SK-N-SH treated with all-trans-retinoic acid at 6 μM for 48 hours (cell line): ENCODE measurements at regions not wholly inside any gene's neighbourhood (a gene's known extent, or its start where the extent isn't known, plus 50 kb on each side); places are given as distances from the start of the nearest gene placed in this dataset.

Experiments used
- ATAC-seq: fragments of 200-7000 bp; cut with Tn5 transposase; 3 replicates; pipeline ENCODE4 v1.9.1; 2020; ENCODE audit warnings: mild to moderate bottlenecking, moderate library complexity
- ARNTL ChIP-seq: fragments of 450-650 bp; formaldehyde crosslinking; IDR thresholded peaks from 2 replicates; pipeline ENCODE4 v1.5.0; 2020; ENCODE audit warnings: low read depth, mild to moderate bottlenecking, moderate library complexity, borderline replicate concordance
- BACH2 ChIP-seq: fragments of 250-450 bp; sonication (Bioruptor Pico); IDR thresholded peaks from 2 replicates; pipeline ENCODE4 v1.9.0; 2021; ENCODE audit warnings: mild to moderate bottlenecking, borderline replicate concordance
- CSDC2 ChIP-seq: fragments of 250-450 bp; sonication (Bioruptor Pico); IDR thresholded peaks from 2 replicates; pipeline ENCODE4 v1.5.0; 2020; ENCODE audit warnings: mild to moderate bottlenecking, moderate library complexity
- ESRRG ChIP-seq: fragments of 250-450 bp; sonication (Bioruptor Pico); IDR thresholded peaks from 2 replicates; pipeline ENCODE4 v1.6.1; 2021; ENCODE audit warnings: mild to moderate bottlenecking
- GLIS3 ChIP-seq: fragments of 250-450 bp; sonication (Bioruptor Pico); IDR thresholded peaks from 2 replicates; pipeline ENCODE4 v1.5.0; 2020; ENCODE audit warnings: mild to moderate bottlenecking, moderate library complexity
- OSR1 ChIP-seq: fragments of 250-450 bp; sonication (Bioruptor Pico); IDR thresholded peaks from 2 replicates; pipeline ENCODE4 v1.8.0; 2022; ENCODE audit warnings: moderate library complexity, mild to moderate bottlenecking, inconsistent platforms
- PPARA ChIP-seq: fragments of 250-450 bp; sonication (Bioruptor Pico); IDR thresholded peaks from 2 replicates; pipeline ENCODE4 v1.5.0; 2020; ENCODE audit warnings: mild to moderate bottlenecking, borderline replicate concordance
- RARB ChIP-seq: fragments of 250-450 bp; sonication (Bioruptor Pico); IDR thresholded peaks from 2 replicates; pipeline ENCODE4 v1.8.0; 2021; ENCODE audit warnings: mild to moderate bottlenecking, moderate library complexity
- SNAI2 ChIP-seq: fragments of 250-450 bp; sonication (Bioruptor Pico); IDR thresholded peaks from 2 replicates; pipeline ENCODE4 v1.5.0; 2020; ENCODE audit warnings: mild to moderate bottlenecking, moderate library complexity
- TCF4 ChIP-seq: fragments of 250-450 bp; sonication (Bioruptor Pico); IDR thresholded peaks from 2 replicates; pipeline ENCODE4 v1.8.0; 2021; ENCODE audit warnings: mild to moderate bottlenecking, moderate library complexity, borderline replicate concordance
- TOX ChIP-seq: fragments of 250-450 bp; sonication (Bioruptor Pico); IDR thresholded peaks from 2 replicates; pipeline ENCODE4 v1.8.0; 2021; ENCODE audit warnings: mild to moderate bottlenecking, moderate library complexity, borderline replicate concordance
- ZC3H10 ChIP-seq: fragments of 250-450 bp; sonication (Bioruptor Pico); IDR thresholded peaks from 2 replicates; pipeline ENCODE4 v1.5.1; 2021; ENCODE audit warnings: mild to moderate bottlenecking, moderate library complexity
- ZFP3 ChIP-seq: fragments of 250-450 bp; sonication (Bioruptor Pico); IDR thresholded peaks from 2 replicates; pipeline ENCODE4 v1.5.0; 2020; ENCODE audit warnings: mild to moderate bottlenecking, moderate library complexity
- ZFP30 ChIP-seq: fragments of 450-650 bp; formaldehyde crosslinking; IDR thresholded peaks from 2 replicates; pipeline ENCODE4 v1.5.0; 2022; ENCODE audit warnings: mild to moderate bottlenecking, moderate library complexity
- ZNF565 ChIP-seq: fragments of 450-650 bp; formaldehyde crosslinking; conservative IDR thresholded peaks from 2 replicates; pipeline ENCODE4 v1.5.0; 2020; ENCODE audit warnings: low read depth, mild to moderate bottlenecking, moderate library complexity
- ZNF70 ChIP-seq: fragments of 450-650 bp; formaldehyde crosslinking; IDR thresholded peaks from 2 replicates; pipeline ENCODE4 v1.5.0; 2020; ENCODE audit warnings: mild to moderate bottlenecking, moderate library complexity
- ZNF8 ChIP-seq: fragments of 450-650 bp; formaldehyde crosslinking; IDR thresholded peaks from 2 replicates; pipeline ENCODE4 v1.5.0; 2020; ENCODE audit warnings: mild to moderate bottlenecking, moderate library complexity
- TF ChIP-seq, protein P1 (sequence below): fragments of 250-450 bp; sonication (Bioruptor Pico); IDR thresholded peaks from 2 replicates; pipeline ENCODE4 v1.5.0; 2020; ENCODE audit warnings: mild to moderate bottlenecking, moderate library complexity
- TF ChIP-seq, protein P2 (sequence below): fragments of 250-450 bp; sonication (Bioruptor Pico); IDR thresholded peaks from 2 replicates; pipeline ENCODE4 v1.8.0; 2020; ENCODE audit warnings: mild to moderate bottlenecking, moderate library complexity, borderline replicate concordance
- TF ChIP-seq, protein P3 (sequence below): fragments of 250-450 bp; sonication (Bioruptor Pico); IDR thresholded peaks from 2 replicates; pipeline ENCODE4 v1.8.0; 2021; ENCODE audit warnings: low read depth, mild to moderate bottlenecking, moderate library complexity, borderline replicate concordance
- TF ChIP-seq, protein P4 (sequence below): fragments of 250-450 bp; sonication (Bioruptor Pico); IDR thresholded peaks from 2 replicates; pipeline ENCODE4 v1.5.1; 2021; ENCODE audit warnings: mild to moderate bottlenecking, moderate library complexity
- TF ChIP-seq, protein P5 (sequence below): fragments of 250-450 bp; sonication (Bioruptor Pico); IDR thresholded peaks from 2 replicates; pipeline ENCODE4 v1.5.1; 2020; ENCODE audit warnings: low read depth, mild to moderate bottlenecking, moderate library complexity

DNA sequence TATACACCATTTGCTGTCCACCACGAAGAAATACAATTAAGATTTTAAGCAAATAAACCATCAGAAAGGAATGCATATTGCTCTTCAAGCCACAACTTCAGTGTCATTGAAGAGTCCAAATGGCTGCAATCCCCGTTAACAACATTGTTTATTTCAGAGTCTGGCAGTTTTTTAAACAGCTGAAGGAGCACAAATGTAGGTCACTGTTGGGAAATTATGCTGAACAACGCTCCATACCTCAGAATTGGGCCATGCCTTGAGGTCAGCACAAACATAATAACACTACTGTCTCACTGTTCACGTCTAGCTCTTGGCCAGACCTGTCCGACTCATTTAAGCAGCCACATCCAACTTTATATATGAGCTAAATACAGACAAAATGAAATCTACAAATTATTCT is 453.9 kb upstream of the GHITM start:
- TF ChIP-seq, protein P1, sequence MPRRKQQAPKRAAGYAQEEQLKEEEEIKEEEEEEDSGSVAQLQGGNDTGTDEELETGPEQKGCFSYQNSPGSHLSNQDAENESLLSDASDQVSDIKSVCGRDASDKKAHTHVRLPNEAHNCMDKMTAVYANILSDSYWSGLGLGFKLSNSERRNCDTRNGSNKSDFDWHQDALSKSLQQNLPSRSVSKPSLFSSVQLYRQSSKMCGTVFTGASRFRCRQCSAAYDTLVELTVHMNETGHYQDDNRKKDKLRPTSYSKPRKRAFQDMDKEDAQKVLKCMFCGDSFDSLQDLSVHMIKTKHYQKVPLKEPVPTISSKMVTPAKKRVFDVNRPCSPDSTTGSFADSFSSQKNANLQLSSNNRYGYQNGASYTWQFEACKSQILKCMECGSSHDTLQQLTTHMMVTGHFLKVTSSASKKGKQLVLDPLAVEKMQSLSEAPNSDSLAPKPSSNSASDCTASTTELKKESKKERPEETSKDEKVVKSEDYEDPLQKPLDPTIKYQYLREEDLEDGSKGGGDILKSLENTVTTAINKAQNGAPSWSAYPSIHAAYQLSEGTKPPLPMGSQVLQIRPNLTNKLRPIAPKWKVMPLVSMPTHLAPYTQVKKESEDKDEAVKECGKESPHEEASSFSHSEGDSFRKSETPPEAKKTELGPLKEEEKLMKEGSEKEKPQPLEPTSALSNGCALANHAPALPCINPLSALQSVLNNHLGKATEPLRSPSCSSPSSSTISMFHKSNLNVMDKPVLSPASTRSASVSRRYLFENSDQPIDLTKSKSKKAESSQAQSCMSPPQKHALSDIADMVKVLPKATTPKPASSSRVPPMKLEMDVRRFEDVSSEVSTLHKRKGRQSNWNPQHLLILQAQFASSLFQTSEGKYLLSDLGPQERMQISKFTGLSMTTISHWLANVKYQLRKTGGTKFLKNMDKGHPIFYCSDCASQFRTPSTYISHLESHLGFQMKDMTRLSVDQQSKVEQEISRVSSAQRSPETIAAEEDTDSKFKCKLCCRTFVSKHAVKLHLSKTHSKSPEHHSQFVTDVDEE (CRISPR knock-in tag): no peak
- TF ChIP-seq TCF4 (no peak), ESRRG (no peak), TOX (CRISPR knock-in tag) (no peak)
- no peak for ATAC-seq

DNA sequence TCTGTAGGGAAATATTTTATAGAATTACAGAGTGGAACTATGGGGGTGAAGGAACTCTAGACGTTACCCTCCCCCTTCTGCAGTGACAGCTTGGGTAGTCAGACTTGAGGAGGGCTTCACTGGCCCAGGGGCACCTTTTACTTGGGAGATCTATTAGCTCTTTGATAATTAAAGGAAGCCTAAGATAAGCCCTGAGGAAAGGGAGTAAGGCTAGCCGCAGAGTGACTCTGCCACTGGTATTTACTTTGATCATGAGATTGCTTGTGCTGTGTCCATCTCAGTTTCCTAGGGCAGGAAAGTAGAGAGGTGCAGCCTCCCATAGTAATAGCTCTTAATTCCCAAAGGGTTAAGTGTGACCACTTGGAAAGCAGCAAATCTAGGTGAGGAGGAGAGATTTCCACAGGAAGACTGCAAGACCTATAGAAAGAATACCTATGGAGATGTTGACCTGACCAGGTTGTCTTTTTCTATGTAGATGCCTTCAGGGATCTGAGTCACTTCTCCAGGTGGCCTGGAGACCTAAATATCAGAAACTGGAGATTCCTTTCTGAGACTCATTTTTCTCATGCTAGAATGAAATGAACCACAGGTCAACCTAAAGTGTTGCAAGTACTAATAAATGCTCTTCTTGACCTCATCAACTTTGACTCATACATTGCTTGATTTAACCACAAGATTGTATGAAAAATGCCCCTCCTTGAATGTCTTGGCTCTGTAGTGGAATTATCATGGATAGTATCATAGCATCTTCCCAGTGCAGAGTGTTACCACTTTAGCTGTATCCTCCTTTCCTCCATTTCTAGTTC is 447.3 kb upstream of the GHITM start:
- no peak for ATAC-seq
- TF ChIP-seq RARB (CRISPR knock-in tag): no peak
- no peak for TF ChIP-seq ZNF70
- no peak for TF ChIP-seq OSR1 (CRISPR knock-in tag)
- TF ChIP-seq, all 23 proteins: peak for 0

DNA sequence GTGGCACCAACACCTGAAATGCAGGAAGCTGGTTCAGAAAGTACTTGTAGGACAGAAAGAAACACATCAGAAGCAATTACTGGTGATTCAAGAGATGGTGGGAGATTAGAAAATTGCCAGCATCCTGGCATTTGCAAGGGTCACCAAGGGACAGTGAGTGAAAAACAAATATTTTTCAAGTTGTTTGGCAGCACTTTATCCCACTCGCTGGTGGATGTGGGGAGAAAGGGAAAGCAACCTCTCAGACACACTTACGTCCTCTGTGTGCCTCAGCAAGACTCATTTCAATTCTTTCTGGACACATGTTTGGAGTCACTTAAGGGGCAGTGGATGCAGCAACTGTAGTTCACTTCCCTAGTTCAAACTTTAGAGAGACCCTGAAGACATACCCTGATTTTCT is 440.4 kb upstream of the GHITM start:
- no peak for ATAC-seq
- TF ChIP-seq ESRRG (no peak), RARB (CRISPR knock-in tag) (no peak), TCF4 (no peak), SNAI2 (no peak), ZNF565 (CRISPR knock-in tag) (no peak), ZFP30 (CRISPR knock-in tag) (no peak), GLIS3 (no peak), ZFP3 (no peak)
- TF ChIP-seq, protein P2, sequence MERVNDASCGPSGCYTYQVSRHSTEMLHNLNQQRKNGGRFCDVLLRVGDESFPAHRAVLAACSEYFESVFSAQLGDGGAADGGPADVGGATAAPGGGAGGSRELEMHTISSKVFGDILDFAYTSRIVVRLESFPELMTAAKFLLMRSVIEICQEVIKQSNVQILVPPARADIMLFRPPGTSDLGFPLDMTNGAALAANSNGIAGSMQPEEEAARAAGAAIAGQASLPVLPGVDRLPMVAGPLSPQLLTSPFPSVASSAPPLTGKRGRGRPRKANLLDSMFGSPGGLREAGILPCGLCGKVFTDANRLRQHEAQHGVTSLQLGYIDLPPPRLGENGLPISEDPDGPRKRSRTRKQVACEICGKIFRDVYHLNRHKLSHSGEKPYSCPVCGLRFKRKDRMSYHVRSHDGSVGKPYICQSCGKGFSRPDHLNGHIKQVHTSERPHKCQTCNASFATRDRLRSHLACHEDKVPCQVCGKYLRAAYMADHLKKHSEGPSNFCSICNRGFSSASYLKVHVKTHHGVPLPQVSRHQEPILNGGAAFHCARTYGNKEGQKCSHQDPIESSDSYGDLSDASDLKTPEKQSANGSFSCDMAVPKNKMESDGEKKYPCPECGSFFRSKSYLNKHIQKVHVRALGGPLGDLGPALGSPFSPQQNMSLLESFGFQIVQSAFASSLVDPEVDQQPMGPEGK (CRISPR knock-in tag): no peak
- TF ChIP-seq, protein P3, sequence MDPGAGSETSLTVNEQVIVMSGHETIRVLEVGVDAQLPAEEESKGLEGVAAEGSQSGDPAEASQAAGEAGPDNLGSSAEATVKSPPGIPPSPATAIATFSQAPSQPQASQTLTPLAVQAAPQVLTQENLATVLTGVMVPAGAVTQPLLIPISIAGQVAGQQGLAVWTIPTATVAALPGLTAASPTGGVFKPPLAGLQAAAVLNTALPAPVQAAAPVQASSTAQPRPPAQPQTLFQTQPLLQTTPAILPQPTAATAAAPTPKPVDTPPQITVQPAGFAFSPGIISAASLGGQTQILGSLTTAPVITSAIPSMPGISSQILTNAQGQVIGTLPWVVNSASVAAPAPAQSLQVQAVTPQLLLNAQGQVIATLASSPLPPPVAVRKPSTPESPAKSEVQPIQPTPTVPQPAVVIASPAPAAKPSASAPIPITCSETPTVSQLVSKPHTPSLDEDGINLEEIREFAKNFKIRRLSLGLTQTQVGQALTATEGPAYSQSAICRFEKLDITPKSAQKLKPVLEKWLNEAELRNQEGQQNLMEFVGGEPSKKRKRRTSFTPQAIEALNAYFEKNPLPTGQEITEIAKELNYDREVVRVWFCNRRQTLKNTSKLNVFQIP (CRISPR knock-in tag): no peak

DNA sequence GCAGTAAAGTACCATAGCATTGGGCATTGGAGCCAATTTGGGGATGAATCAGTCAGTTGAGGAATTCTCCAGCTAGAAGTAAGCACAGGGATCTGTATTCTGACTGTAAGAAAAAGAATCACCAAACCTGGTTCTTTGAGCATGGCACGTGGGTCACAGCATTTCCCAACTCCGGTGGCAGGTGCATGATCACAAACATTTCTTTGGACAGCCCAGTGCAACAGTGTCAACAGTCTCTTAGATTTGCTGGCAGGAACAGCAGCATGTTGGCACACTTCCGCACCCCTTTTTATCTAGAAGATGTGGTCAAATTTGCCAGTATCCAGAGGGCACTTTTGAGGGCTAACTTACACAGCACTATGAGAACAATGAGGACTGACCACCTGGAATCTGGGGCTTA is 437.5 kb upstream of the GHITM start:
- no peak for ATAC-seq
- TF ChIP-seq BACH2 (no peak), ZNF565 (CRISPR knock-in tag) (no peak), CSDC2 (CRISPR knock-in tag) (no peak), ARNTL (no peak), PPARA (no peak), OSR1 (CRISPR knock-in tag) (no peak), ZC3H10 (CRISPR knock-in tag) (no peak), TCF4 (no peak), ZNF8 (CRISPR knock-in tag) (no peak), SNAI2 (no peak), ZFP3 (no peak), GLIS3 (no peak), RARB (CRISPR knock-in tag) (no peak)
- TF ChIP-seq, protein P4, sequence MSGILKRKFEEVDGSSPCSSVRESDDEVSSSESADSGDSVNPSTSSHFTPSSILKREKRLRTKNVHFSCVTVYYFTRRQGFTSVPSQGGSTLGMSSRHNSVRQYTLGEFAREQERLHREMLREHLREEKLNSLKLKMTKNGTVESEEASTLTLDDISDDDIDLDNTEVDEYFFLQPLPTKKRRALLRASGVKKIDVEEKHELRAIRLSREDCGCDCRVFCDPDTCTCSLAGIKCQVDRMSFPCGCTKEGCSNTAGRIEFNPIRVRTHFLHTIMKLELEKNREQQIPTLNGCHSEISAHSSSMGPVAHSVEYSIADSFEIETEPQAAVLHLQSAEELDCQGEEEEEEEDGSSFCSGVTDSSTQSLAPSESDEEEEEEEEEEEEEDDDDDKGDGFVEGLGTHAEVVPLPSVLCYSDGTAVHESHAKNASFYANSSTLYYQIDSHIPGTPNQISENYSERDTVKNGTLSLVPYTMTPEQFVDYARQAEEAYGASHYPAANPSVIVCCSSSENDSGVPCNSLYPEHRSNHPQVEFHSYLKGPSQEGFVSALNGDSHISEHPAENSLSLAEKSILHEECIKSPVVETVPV (CRISPR knock-in tag): no peak
- TF ChIP-seq, protein P3 (CRISPR knock-in tag): no peak
- TF ChIP-seq, protein P5, sequence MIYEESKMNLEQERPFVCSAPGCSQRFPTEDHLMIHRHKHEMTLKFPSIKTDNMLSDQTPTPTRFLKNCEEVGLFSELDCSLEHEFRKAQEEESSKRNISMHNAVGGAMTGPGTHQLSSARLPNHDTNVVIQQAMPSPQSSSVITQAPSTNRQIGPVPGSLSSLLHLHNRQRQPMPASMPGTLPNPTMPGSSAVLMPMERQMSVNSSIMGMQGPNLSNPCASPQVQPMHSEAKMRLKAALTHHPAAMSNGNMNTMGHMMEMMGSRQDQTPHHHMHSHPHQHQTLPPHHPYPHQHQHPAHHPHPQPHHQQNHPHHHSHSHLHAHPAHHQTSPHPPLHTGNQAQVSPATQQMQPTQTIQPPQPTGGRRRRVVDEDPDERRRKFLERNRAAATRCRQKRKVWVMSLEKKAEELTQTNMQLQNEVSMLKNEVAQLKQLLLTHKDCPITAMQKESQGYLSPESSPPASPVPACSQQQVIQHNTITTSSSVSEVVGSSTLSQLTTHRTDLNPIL (CRISPR knock-in tag): no peak
- TF ChIP-seq, protein P1 (CRISPR knock-in tag): no peak
